Body of pancreas (tissue), 4 donors: ENCODE measurements at regions not wholly inside any gene's neighbourhood (a gene's known extent, or its start where the extent isn't known, plus 50 kb on each side); places are given as distances from the start of the nearest gene placed in this dataset.

ENCODE experiments used
- ATAC-seq: fragments of 150-250 bp; one replicate; pipeline ENCODE4 v1.9.1; 2016
- DNase-seq, 4 donors: peaks; one replicate each; pipeline ENCODE4 v3.0.0-alpha.2; 2019
- H3K27ac ChIP-seq, 4 donors: fragments of 200-600 bp; sonication (generic); 1 replicate in 3 of 4; 2 replicates in 1 of 4; pipeline versions ENCODE4 v1.5.1 to v1.6.1; 2016 to 2019; ENCODE audit warnings: mild to moderate bottlenecking in 1 of 4, mixed read lengths in 1 of 4, moderate library complexity in 1 of 4
- H3K27me3 ChIP-seq, 2 donors: fragments of 200-600 bp; sonication (generic); one replicate each; pipeline ENCODE4 v1.6.0; 2016; ENCODE audit warnings: mild to moderate bottlenecking in 1 of 2
- H3K36me3 ChIP-seq, 2 donors: fragments of 200-600 bp; sonication (generic); replicated peaks in 1 of 2; 2 replicates each; pipeline ENCODE4 v1.5.1; 2016; ENCODE audit warnings: low read depth in 2 of 2; ENCODE audit not compliant: insufficient read depth in 1 of 2
- H3K4me1 ChIP-seq: fragments of 200-600 bp; sonication (generic); one replicate; pipeline ENCODE4 v1.6.0; 2016
- H3K4me3 ChIP-seq, 2 donors: fragments of 200-600 bp; sonication (generic); 1 replicate in 1 of 2; 2 replicates in 1 of 2; pipeline ENCODE4 v1.5.1; 2016 to 2019
- H3K9me3 ChIP-seq, 3 donors: fragments of 200-600 bp; sonication (generic); 1 replicate in 2 of 3; 2 replicates in 1 of 3; pipeline ENCODE4 v1.5.1; 2016
- CTCF ChIP-seq, 7 experiments: fragments of 450-650 bp in 4 of 7; fragments of 200-600 bp in 3 of 7; sonication (generic) in 3 of 7; IDR thresholded peaks; one replicate each; pipeline ENCODE4 v1.5.1; 2016 to 2019; ENCODE audit warnings: antibody characterized with exemption in 7 of 7
- POLR2A ChIP-seq, 3 donors: fragments of 450-650 bp; IDR thresholded peaks; one replicate each; pipeline ENCODE4 v1.6.1; 2016; ENCODE audit warnings: antibody characterized with exemption in 3 of 3, mild to moderate bottlenecking in 2 of 3
- WGBS, 2 donors: methylation state at CpG; one replicate each; pipeline ENCODE4 v1.1.5; 2017; 5-methylcytosine and 5-hydroxymethylcytosine counted together
- intact Hi-C: fragments of 100-400 bp; cut with DNase I; formaldehyde crosslinking; loops from one replicate; pipeline ENCODE4 v1.15.1; 2023

DNA sequence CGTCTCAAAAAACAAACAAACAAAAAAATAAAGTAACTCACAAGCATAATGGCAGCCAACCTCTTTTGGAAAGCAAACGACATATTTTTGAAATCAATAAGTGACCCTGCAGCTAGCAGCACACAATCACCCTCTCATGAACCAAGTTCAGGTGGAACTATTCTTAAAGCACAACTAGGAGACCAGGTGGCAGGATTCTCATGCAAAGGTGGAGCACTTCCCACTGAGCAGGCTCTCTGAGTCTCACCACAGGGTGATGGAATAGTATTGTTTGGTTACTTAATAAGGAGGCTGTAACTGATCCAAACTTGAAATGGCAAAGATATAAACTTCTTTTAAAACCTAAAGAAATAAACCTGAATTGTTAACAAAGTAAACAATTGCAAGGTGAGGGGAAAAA lies 1293.1 kb downstream of the PCDH19 start:
- peak in 3 of 4 donors; percentile 1 to 31 (median 29) for DNase-seq
- WGBS, 2 donors, result 22 to 26% methylated on average over 2 of the region's 2 CpGs
- TF ChIP-seq POLR2A (IDR thresholded peaks at IDR 0.05), result no peak
- TF ChIP-seq CTCF (IDR thresholded peaks at IDR 0.05), result no peak
- H3K36me3 ChIP-seq, result no peaks in the 10 kb centered on the region
- H3K4me3 ChIP-seq, result no peak overlapping the region
- H3K9me3 ChIP-seq, result no peaks in the 10 kb centered on the region
- H3K27me3 ChIP-seq, result no peaks in the 10 kb centered on the region
- no peak overlapping the region for H3K27ac ChIP-seq
- ATAC-seq, result no peak
- intact Hi-C loops, result no loop called here
- no peaks in the 10 kb centered on the region for H3K4me1 ChIP-seq

DNA sequence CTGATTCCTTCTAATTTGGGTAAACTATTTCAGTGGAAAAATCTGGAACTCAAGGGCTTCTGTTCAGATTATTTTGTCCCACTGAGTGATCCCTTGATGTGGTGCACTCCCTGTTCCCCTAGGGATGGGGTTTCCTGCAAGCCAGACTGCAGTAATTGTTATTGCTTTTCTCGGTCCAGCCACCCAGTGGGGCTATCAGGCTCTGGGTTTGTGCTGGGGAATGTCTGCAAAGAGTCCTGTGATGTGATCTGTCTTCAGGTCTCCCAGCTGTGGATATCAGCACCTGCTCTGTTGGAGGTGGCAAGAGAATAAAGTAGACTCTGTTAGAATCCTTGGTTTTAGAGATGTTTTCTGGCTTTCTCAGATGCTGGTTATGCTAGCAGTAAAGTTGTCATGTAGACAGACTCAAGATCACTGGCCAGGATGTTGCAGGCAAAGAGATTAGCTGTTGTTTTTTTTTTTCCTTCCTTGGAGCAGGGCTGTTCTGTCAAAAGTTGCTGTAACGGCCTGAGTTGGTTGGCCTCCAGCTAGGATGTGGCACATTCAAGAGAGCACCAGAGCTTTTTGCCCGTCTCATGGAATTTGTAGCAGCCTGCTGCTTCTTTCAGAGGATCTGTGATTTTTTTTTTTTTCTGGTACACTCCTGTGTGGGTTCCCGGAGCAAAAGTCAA lies 1314.0 kb downstream of the PCDH19 start:
- WGBS, 2 donors, result 45 to 47% methylated on average over 4 of the region's 4 CpGs
- Histone ChIP-seq H3K9me3 (no peaks in the 10 kb centered on the region), H3K27ac (no peak overlapping the region), H3K4me3 (no peak overlapping the region), H3K27me3 (no peaks in the 10 kb centered on the region), H3K4me1 (no peaks in the 10 kb centered on the region), H3K36me3 (no peaks in the 10 kb centered on the region)
- no peak for ATAC-seq
- intact Hi-C loops, result no loop called here
- no peak for DNase-seq
- TF ChIP-seq CTCF (IDR thresholded peaks at IDR 0.05), result no peak
- no peak for TF ChIP-seq POLR2A (IDR thresholded peaks at IDR 0.05)

DNA sequence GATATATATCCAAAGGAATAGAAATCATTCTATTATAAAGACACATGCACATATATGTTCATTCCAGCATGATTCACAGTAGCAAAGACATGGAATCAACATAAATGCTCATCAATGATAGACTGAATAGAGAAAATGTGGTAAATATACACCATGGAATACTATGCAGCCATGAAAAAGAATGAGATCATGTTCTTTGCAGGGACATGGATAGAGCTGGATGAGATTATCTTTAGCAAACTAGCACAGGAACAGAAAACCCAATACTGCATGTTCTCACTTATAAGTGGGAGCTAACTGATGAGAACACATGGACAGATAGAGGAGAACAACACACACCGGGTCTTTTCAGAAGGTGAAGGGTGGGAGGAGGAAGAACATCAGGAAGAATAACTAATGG lies 1318.6 kb downstream of the PCDH19 start:
- ATAC-seq (no peak), DNase-seq (no peak)
- Histone ChIP-seq H3K4me3 (no peak overlapping the region), H3K9me3 (no peaks in the 10 kb centered on the region), H3K27me3 (no peaks in the 10 kb centered on the region), H3K27ac (no peak overlapping the region), H3K36me3 (no peaks in the 10 kb centered on the region), H3K4me1 (no peaks in the 10 kb centered on the region)
- 90 to 100% methylated on average over 1 of the region's 1 CpG for WGBS, 2 donors
- TF ChIP-seq CTCF (IDR thresholded peaks at IDR 0.05), result no peak
- TF ChIP-seq POLR2A (IDR thresholded peaks at IDR 0.05), result no peak
- intact Hi-C loops, result no loop called here

- WGBS, 2 donors, result 76 to 82% methylated on average over 4 of the region's 4 CpGs
- TF ChIP-seq POLR2A (IDR thresholded peaks at IDR 0.05), result no peak
- TF ChIP-seq CTCF (IDR thresholded peaks at IDR 0.05), result no peak
Observed at GRCh38 chrX:99078301-99078700, 1331.8 kb downstream of the PCDH19 start.

GRCh38 chrX:99077099-99077498 lies 1333.0 kb downstream of the PCDH19 start:
- DNase-seq (no peak), ATAC-seq (no peak)
- Histone ChIP-seq H3K9me3 (no peaks in the 10 kb centered on the region), H3K27me3 (no peaks in the 10 kb centered on the region), H3K36me3 (no peaks in the 10 kb centered on the region), H3K4me3 (no peak overlapping the region), H3K27ac (no peak overlapping the region), H3K4me1 (no peaks in the 10 kb centered on the region)
- intact Hi-C loops, result no loop called here
- TF ChIP-seq CTCF (IDR thresholded peaks at IDR 0.05) (no peak), POLR2A (IDR thresholded peaks at IDR 0.05) (no peak)
- 80 to 84% methylated on average over 3 of the region's 3 CpGs for WGBS, 2 donors

More at GRCh38 chrX:99078301-99078700, 1331.8 kb downstream of the PCDH19 start:
- Histone ChIP-seq H3K27ac (no peak overlapping the region), H3K9me3 (no peaks in the 10 kb centered on the region), H3K4me1 (no peaks in the 10 kb centered on the region), H3K4me3 (no peak overlapping the region), H3K27me3 (no peaks in the 10 kb centered on the region), H3K36me3 (no peaks in the 10 kb centered on the region)
- intact Hi-C loops, result no loop called here
- DNase-seq, result no peak
- no peak for ATAC-seq
